ENCODE measurements at regions not wholly inside any gene's neighbourhood (a gene's known extent, or its start where the extent isn't known, plus 50 kb on each side); places are given as distances from the start of the nearest gene placed in this dataset.

DNA sequence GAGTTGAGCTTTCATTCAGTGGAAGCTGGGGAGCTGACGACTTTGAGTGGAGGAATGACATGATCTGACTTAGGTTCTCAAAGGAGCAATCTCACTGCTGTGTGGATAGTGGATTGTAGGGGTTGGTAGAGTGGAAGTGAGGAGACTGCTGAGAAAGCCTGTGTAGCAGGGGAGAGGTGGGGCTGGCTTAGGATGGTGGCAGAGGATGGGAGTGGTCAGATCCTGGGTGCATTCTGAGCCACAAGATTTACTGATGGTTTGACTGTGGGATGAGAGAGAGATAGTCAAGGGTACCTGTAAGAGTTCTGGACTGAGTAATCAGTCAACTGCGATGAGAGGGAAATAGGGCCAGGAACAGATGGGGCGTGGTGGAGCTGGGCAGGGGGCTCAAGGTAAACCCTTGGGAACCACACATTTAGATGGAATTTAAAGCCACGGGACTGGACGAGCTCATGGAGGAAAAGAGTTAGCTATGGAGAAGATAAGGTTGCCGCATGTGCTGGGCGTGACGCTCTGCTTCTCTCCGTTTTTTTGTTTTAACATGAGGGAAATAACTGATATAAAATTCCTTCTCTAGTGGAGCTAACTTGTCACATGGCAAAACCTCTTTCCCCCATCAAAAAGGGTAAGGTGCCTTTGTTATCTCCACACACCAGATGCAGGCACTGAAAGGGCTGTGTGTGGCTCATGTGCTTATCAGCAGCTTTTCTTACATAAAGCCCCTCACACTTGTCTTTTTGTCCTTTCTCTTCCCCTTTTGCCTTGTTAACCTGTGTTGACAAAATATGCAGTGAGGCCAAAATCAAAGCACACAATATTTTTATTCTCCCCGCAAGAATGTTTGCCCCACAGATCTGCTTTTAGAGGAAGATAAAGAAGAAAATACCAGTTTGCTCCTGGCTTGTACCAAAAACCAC is 379.8 kb downstream of the TSN start:
- no peaks in the 10 kb centered on the region for H3K27me3 ChIP-seq (ENCODE audit: low read depth)
- DNase-seq (ENCODE audit: low spot score in 2 of 2): no peak
- no peaks in the 10 kb centered on the region for H3K9me3 ChIP-seq
- in situ Hi-C loops (cut with MboI; ENCODE audit: low sequenced_read_pairs): no loop called here
- H3K4me3 ChIP-seq: no peak overlapping the region
- no peaks in the 10 kb centered on the region for H3K4me1 ChIP-seq
- H3K36me3 ChIP-seq (replicated peaks): no peaks in the 10 kb centered on the region

DNA sequence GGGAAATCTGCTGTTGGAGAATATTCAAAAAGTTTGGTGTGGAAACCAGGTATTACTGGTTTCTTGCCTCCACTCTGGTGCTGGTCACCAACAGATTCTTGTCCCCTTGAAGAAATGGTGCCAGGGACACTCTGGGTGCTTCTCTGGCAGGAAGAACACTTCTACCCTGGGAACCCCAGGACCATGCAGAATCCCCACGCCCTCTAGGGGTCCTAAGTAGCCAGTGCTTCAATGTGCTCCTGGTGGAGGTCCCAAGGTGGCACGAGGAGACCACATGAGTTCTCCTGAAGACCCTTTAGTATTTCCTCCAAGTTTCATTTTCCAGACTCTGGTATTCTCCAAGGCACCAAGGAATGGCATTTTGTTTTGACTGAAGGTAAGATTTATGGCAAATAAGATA is 380.6 kb downstream of the TSN start:
- DNase-seq (ENCODE audit: low spot score in 2 of 2): peak in 1 of 2 experiments; percentile 51
- Histone ChIP-seq H3K4me3 (no peak overlapping the region), H3K27me3 (ENCODE audit: low read depth) (no peaks in the 10 kb centered on the region), H3K9me3 (no peaks in the 10 kb centered on the region), H3K36me3 (replicated peaks) (no peaks in the 10 kb centered on the region), H3K4me1 (no peaks in the 10 kb centered on the region)
- in situ Hi-C loops (cut with MboI; ENCODE audit: low sequenced_read_pairs): no loop called here

DNA sequence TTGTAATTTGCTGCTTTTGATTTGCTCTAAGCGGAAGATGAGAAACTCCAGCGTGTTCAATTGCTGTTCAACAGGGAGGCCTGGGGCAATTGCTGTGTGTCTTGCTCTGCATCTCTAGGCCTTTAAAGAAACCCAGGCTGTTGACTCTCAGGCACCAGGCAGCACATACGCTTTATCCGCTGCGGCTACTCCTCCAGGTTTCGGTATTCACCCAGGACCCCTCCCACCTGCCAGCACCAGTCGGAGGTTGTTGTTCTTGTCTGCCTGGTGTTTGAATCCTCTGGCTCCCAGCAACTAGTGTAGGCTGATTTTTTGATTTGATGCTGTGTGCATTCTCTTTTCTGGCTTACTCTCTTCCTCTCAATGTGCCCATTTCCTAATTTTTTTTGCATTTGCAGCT is 383.1 kb downstream of the TSN start:
- in situ Hi-C loops (cut with MboI; ENCODE audit: low sequenced_read_pairs): no loop called here
- no peak for DNase-seq (ENCODE audit: low spot score in 2 of 2)

DNA sequence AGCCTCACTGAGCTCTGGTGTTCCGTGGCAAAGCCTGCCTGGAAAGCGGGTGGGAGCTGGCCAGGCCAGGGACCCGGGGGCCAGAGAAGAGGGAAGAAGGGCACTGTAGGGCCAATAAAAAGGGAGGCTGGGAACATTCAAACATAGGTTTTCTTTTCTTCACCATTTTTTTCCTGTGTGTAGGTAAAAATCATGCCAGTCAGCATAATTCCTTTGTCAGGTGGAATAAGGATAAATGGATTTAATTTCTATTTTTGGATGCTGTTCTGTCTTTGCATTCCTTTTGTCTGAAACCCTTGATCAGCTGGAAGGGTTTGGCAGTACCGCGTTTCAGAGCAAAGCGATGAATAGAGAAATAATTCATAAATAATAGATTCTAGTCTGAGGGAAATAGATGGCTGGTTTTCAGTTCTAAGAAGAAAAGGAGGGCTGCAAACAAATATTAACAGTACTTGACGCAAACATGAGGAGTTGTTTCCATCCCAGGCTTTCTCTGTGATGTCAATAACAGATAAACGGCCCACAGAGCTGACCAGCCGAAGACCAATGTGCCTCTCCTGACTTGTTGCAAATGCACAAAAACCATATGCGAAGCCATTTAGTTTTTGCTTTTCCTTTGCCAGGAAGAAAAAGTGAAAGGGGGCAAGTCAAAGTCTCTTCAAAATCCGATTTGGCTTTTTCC is 384.4 kb downstream of the TSN start:
- H3K4me1 ChIP-seq: no peaks in the 10 kb centered on the region
- no peak overlapping the region for H3K4me3 ChIP-seq
- H3K36me3 ChIP-seq (replicated peaks): no peaks in the 10 kb centered on the region
- no peaks in the 10 kb centered on the region for H3K27me3 ChIP-seq (ENCODE audit: low read depth)
- in situ Hi-C loops (cut with MboI; ENCODE audit: low sequenced_read_pairs): no loop called here
- DNase-seq (ENCODE audit: low spot score in 2 of 2): no peak
- H3K9me3 ChIP-seq: no peaks in the 10 kb centered on the region

More for the DNA sequence above, 383.1 kb downstream of the TSN start:
- Histone ChIP-seq H3K9me3 (no peaks in the 10 kb centered on the region), H3K4me1 (no peaks in the 10 kb centered on the region), H3K4me3 (no peak overlapping the region), H3K27me3 (ENCODE audit: low read depth) (no peaks in the 10 kb centered on the region), H3K36me3 (replicated peaks) (no peaks in the 10 kb centered on the region)

DNA sequence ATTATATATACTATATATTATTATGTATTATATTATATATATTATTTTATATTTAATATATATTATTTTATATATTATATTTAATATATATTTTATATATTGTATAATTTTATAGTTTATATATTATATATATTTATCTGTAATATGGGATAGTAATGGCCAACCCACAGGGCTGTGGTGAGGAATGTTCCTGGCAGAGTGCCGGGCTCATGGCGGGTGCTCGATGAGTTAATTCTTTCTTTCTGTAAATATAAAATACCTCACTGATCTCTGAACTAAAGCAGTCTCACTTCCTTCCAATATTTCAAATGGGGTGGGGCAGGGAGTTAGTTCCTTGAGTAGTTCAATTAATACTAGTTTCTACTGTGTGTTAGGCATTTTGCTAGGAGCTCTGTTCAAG is 389.4 kb downstream of the TSN start:
- in situ Hi-C loops (cut with MboI; ENCODE audit: low sequenced_read_pairs): no loop called here
- no peaks in the 10 kb centered on the region for H3K9me3 ChIP-seq
- no peaks in the 10 kb centered on the region for H3K36me3 ChIP-seq (replicated peaks)
- DNase-seq (ENCODE audit: low spot score in 2 of 2): no peak
- no peak overlapping the region for H3K4me3 ChIP-seq
- H3K4me1 ChIP-seq: no peaks in the 10 kb centered on the region
- H3K27me3 ChIP-seq (ENCODE audit: low read depth): no peaks in the 10 kb centered on the region

DNA sequence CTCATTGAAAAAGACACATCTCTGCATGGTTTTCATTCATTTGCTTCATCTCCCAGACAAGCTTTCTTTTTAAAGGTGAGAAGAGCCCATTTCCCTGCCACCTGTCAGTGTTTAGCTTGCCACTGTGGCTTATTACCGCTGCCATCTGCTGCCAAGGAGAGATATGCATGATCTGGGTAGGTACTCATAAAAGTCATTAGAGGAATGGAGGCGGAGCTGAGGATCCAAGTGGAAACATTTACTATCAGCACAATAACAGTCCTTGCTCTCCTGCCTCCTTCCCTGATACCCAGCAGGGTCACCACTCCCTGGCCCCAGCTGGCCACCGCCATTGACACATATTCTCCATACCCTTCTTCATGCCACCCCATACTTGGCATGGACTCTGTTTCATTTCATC is 390.4 kb downstream of the TSN start:
- no peaks in the 10 kb centered on the region for H3K36me3 ChIP-seq (replicated peaks)
- in situ Hi-C loops (cut with MboI; ENCODE audit: low sequenced_read_pairs): no loop called here
- no peak overlapping the region for H3K4me3 ChIP-seq
- H3K27me3 ChIP-seq (ENCODE audit: low read depth): no peaks in the 10 kb centered on the region
- no peaks in the 10 kb centered on the region for H3K4me1 ChIP-seq
- DNase-seq (ENCODE audit: low spot score in 2 of 2): no peak
- H3K9me3 ChIP-seq: no peaks in the 10 kb centered on the region

DNA sequence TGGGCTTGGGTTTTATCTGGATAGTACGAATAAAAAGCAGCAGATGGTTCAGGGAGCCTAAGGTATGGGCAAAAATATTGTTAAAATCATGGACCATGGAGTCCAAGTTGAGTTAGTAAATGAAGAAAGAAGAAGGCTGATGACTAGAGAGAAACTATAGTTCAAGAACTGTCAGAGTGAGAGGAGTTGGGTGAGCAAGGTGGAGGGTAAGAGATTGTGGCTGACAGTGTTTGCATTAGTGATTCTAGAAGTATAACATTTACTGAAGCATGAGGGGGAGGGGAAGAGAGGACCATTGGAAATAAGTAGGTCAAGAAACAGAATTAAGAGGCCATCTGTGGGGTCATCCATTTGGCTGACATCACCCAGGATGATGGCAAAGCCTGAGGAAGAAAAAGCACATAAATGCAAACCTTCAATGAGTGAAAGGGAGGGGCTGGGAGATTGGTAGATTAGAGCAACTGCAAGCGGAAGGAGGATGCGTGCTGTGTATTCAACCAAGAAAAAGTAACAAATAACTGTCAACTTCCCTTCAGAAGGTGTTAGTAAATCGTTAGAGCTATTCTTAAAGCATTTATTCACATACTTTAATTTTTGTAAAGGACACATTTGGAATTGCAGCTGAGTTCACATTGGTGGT is 392.8 kb downstream of the TSN start:
- no peak for DNase-seq (ENCODE audit: low spot score in 2 of 2)
- Histone ChIP-seq H3K27me3 (ENCODE audit: low read depth) (no peaks in the 10 kb centered on the region), H3K4me1 (no peaks in the 10 kb centered on the region), H3K4me3 (no peak overlapping the region), H3K36me3 (replicated peaks) (no peaks in the 10 kb centered on the region), H3K9me3 (no peaks in the 10 kb centered on the region)
- in situ Hi-C loops (cut with MboI; ENCODE audit: low sequenced_read_pairs): no loop called here

DNA sequence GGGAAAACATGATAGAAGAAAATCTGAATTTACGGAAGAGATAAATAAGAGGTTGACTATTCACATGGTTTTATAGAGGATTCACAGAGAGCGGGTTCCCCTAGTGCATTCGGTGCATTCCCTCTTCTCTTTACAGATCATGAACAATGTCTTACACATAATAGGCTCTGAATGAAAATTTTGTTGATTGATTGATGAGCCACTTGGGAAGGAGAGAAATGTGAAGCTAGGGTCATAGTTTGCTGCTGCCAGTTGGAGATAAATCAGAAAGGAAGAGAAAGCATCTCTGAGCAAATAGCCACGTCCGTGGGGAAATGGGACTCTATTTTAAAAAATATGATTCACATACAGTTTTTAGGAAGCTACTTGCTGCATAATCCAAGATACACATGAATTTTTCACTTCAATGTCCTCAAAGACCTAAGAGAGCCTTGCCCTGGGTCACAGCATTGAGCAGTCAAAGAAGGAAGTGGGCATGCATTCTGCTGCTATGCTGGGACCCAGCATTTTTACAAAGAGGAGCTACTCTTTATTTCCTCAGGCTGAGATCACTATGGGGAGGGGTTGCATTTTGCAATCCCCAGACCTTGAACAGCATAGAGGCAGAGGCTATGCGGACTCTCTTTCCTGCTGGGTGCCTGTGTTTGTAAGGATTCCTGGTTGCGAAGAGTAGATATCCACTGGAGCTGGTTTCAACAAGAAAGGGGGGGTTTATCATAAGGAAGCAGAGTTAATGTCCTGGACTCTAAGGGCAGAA is 395.3 kb downstream of the TSN start:
- in situ Hi-C loops (cut with MboI; ENCODE audit: low sequenced_read_pairs): no loop called here
- H3K4me1 ChIP-seq: no peaks in the 10 kb centered on the region
- no peak for DNase-seq (ENCODE audit: low spot score in 2 of 2)

DNA sequence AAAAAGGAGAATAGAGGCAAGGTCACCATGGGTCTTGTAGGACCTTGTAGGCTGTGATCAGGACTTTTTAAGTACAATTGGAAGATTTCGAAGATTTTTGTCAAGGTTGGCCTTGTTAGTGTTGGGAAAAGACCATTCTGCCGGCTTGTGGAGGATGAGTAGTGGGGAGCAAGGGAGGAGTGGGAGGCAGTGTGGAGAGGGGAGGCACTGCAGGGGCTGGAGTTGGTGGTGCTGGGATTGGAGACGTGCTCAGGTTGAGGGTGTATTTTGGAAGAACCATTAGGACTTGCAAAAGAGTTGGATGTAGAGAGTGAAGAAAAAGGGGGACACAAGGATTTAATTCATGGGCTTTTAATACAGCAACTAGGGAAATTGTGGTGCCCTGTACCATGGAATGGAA is 397.1 kb downstream of the TSN start:
- no peak for DNase-seq (ENCODE audit: low spot score in 2 of 2)
- Histone ChIP-seq H3K27me3 (ENCODE audit: low read depth) (no peaks in the 10 kb centered on the region), H3K36me3 (replicated peaks) (no peaks in the 10 kb centered on the region), H3K4me3 (no peak overlapping the region), H3K9me3 (no peaks in the 10 kb centered on the region), H3K4me1 (no peaks in the 10 kb centered on the region)
- in situ Hi-C loops (cut with MboI; ENCODE audit: low sequenced_read_pairs): no loop called here

More for the DNA sequence above, 395.3 kb downstream of the TSN start:
- Histone ChIP-seq H3K4me3 (no peak overlapping the region), H3K27me3 (ENCODE audit: low read depth) (no peaks in the 10 kb centered on the region), H3K36me3 (replicated peaks) (no peaks in the 10 kb centered on the region), H3K9me3 (no peaks in the 10 kb centered on the region)

DNA sequence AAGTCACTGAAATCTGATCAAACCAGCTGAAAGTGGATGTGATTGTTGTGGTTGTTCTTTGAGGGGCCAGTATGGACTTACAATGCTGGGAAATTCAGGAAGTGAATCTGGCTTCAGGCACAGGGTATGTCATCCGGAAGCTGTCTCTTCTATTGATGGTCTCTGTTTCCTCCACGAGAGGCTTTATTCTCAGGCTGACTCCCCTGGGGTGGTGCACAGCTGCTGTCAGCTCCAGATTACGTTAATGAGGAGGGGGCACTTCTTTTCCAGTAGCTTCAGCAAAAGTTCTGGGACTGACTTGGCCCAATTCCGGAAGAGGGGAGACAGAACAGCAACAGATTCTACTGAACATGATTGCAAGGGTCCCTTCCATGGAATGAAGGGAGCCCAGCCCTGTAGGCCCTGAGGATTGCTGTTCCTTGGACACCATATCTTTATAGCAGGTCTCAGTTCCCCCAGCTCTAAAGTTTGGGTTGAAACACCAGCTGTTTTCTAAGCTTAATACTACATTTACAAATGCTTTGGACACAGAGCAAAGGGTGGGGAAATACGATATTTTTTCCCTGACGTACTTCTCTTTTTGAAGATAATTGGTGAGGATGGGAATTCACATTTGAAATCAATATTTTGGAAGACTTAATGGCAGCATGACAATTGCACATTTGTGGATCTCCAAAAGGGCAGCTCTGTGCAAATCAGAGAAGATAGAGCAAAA is 400.9 kb downstream of the TSN start:
- H3K4me1 ChIP-seq: no peaks in the 10 kb centered on the region

DNA sequence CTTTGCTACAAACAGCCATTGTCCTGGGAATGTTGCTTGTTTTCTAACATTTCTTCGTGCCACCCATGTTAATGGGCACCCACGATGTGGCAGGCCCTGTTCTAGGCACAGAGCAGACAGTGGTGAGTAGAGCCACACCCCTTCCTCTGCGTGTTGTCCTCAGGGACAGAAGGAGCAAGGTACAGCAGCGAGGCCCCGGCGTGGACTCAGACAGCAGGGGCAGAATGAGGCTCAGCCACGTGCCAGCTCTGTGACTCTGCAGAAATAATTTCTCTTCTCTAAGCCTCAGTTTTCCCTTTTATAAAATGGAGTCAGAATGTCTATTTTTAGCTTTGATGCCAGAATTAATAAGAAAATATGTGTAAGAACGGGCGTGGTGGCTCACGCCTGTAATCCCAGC is 401.7 kb downstream of the TSN start:
- DNase-seq (ENCODE audit: low spot score in 2 of 2): no peak
- Histone ChIP-seq H3K36me3 (replicated peaks) (no peaks in the 10 kb centered on the region), H3K27me3 (ENCODE audit: low read depth) (no peaks in the 10 kb centered on the region), H3K4me3 (no peak overlapping the region), H3K4me1 (no peaks in the 10 kb centered on the region), H3K9me3 (no peaks in the 10 kb centered on the region)
- in situ Hi-C loops (cut with MboI; ENCODE audit: low sequenced_read_pairs): no loop called here

More for the DNA sequence above, 400.9 kb downstream of the TSN start:
- Histone ChIP-seq H3K36me3 (replicated peaks) (no peaks in the 10 kb centered on the region), H3K9me3 (no peaks in the 10 kb centered on the region), H3K4me3 (no peak overlapping the region), H3K27me3 (ENCODE audit: low read depth) (no peaks in the 10 kb centered on the region)
- in situ Hi-C loops (cut with MboI; ENCODE audit: low sequenced_read_pairs): no loop called here
- DNase-seq (ENCODE audit: low spot score in 2 of 2): no peak

DNA sequence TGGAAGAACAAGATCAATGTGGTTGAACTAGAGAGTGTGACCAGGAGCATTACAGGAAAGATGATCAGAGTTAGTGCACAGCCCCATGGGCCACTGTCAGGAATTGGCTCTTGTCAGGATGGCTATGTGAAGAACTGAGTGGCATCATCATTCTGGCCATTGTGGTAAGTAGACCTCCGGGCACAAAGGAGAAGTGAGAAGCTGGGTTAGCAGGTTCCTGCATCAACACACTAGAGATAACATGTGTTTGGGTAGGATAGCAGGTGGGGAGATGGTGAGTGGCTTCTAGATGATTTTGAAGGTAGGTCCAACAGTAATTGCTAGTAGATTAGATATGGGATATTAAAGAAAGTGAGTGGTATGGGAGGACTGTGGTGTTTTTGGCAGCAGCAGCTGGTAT is 408.2 kb downstream of the TSN start:
- no peaks in the 10 kb centered on the region for H3K9me3 ChIP-seq
- H3K36me3 ChIP-seq (replicated peaks): no peaks in the 10 kb centered on the region
- H3K27me3 ChIP-seq (ENCODE audit: low read depth): no peaks in the 10 kb centered on the region
- no peaks in the 10 kb centered on the region for H3K4me1 ChIP-seq
- in situ Hi-C loops (cut with MboI; ENCODE audit: low sequenced_read_pairs): no loop called here
- no peak for DNase-seq (ENCODE audit: low spot score in 2 of 2)
- H3K4me3 ChIP-seq: no peak overlapping the region

DNA sequence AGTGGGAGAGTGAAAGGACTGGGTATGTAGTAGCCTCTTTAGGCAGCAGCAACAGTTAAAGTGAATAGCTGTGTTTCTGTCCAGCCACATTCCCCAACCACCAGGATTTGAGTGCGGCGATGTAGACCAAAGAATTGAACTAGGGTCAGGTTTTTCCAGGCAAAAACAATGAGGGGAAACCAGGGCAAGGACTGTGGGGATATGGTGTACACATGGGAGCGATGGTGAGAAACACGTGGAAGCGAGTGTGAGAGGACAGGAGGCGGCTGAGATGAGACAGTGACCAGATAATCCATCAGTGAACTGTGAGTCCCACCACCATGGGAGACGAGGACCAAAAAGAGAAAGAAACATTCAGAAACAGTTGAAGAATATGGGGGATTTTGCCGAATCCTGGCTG is 409.5 kb downstream of the TSN start:
- Histone ChIP-seq H3K36me3 (replicated peaks) (no peaks in the 10 kb centered on the region), H3K27me3 (ENCODE audit: low read depth) (no peaks in the 10 kb centered on the region), H3K4me1 (no peaks in the 10 kb centered on the region), H3K4me3 (no peak overlapping the region), H3K9me3 (no peaks in the 10 kb centered on the region)
- DNase-seq (ENCODE audit: low spot score in 2 of 2): no peak
- in situ Hi-C loops (cut with MboI; ENCODE audit: low sequenced_read_pairs): no loop called here

Data from HAP-1 (cell line).